GM10248 (cell line): ENCODE measurements at regions not wholly inside any gene's neighbourhood (a gene's known extent, or its start where the extent isn't known, plus 50 kb on each side); places are given as distances from the start of the nearest gene placed in this dataset.

ENCODE experiments used
- CTCF ChIA-PET: fragments of 300-600 bp; sonication (Branson Sonifier 250); formaldehyde crosslinking; extraction: SDS; loops from one replicate; lab custom pipeline; 2021; ENCODE audit warnings: antibody characterized with exemption; lab: Yijun Ruan, JAX
- POLR2A ChIA-PET: fragments of 350-650 bp; sonication (Branson Sonifier 250); formaldehyde crosslinking; extraction: SDS; loops from one replicate; lab custom pipeline; 2020; ENCODE audit warnings: antibody characterized with exemption; lab: Yijun Ruan, JAX
- DNase-seq: peaks from one replicate; pipeline ENCODE4 v3.0.0; 2012; ENCODE audit errors: extremely low spot score
- CTCF ChIP-seq: IDR thresholded peaks from 2 replicates; pipeline ENCODE4 v1.5.1; 2012; ENCODE audit warnings: mild to moderate bottlenecking, low read depth; ENCODE audit errors: extremely low read depth, missing control alignments, control extremely low read depth

DNA sequence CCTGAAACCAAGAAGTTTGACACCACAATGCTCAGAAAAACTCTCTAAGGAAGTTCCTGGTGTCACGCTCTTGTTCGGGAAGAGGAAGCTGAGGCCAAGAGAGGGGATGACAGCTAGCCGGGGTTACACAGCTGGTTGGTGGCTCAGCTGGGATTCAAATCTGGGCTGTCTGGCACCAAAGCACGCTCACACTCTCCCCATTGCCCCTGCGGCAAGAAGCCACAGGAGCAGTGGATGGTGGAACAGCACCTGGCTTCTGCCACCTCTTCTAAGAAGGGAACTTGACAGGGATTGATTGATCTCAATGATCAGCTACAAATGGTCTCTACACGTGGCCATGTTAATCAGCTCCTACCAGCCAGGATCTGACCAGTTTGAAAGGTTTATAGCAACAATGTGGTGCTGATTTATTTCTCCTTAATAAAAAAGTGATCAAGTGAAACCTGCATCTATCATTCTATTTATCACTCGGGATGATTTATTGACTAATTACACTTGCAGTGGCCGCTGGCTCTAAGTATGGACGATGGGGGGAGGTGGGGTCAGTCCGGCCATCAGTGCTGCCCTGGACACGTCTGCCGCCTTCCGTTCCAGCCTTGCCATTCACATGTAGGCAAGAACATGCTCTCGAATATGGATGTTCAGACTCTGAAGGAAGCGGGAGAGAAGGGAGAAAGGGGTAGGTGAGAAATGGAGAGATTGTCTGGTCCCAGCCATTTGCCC is 71.9 kb upstream of the TOP1 start:
- POLR2A ChIA-PET = no interaction called here
- TF ChIP-seq CTCF = no peak
- CTCF ChIA-PET = interaction anchor here (0.8 to 1.3 kb wide), 3 partner anchors 11 to 1692 kb away, joined by 3 read pairs; no protein-coding TSS in a partner anchor
- no peak for DNase-seq

DNA sequence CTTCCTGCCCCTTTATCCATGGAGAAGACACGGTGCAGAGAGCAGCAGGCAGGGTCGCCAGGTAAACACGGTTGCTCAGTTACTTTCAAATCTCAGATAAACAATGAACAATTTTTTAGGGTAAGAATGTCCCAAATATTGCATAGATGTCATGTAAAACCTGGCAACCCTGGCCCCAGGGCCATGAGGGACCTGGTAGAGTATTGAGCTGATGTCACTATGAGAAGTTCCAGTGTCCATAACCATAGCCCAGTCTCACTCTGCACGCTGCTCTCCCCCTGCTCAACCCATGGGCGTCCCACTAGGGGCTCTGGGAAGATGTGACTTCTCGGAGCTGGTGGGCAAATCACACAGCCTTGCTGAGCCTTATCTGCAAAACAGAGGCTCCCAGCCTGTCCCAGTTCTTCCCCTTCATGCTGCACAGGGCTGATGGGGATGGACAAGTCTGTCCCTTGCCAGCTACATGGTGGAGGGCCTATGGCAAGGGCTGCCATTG is 71.3 kb upstream of the TOP1 start:
- no peak for DNase-seq
- no peak for TF ChIP-seq CTCF
- CTCF ChIA-PET = interaction anchor here (1.3 kb wide), 1 partner anchor 12 kb away, joined by 3 read pairs; no protein-coding TSS in a partner anchor
- POLR2A ChIA-PET = no interaction called here

DNA sequence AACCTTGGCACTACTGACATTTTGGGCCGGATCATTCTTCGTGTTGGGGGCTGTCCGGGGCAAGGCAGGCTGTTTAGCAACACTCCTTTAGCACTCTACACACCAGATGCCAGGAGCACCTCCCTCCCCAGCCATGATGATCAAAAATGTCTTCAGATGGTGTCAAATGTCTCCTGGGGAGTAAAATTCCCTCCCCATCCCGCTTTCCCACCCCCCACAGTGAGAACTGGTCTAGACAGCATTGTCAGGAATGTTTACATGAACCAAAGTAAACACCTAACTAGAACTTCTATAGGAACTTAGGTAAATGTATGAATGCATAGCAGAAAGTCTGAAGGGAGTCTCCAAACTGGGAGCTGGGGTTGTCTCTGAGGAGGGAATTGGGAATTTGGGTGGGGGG is 70.0 kb upstream of the TOP1 start:
- ChIA-PET CTCF (no interaction called here), POLR2A (no interaction called here)
- no peak for DNase-seq
- TF ChIP-seq CTCF = no peak

GRCh38 chr20:40959325-40960092 is 69.1 kb upstream of the TOP1 start:
- DNase-seq = no peak
- ChIA-PET CTCF (interaction anchor here (1.0 to 1.2 kb wide), 3 partner anchors 13 to 380 kb away, joined by 3 read pairs; no protein-coding TSS in a partner anchor), POLR2A (no interaction called here)
- no peak for TF ChIP-seq CTCF

DNA sequence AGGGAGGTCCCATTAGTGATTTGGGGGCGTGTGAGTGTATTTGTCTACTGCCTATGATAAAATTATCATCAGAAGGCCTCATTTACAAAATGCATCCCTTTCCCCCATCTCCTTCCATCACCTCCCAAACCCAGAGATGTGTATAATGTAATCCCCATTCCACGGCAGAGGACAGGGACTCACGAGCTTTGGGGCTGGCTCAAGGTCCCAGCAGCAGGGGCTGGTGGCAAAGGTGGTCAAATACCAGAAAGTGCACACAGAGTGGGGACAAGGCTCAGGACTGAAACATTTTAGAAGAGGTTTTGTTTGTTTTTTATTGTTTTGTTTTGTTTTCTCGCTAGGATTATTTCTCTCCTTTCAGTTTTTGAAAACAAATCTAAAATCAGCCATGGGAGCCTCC is 68.5 kb upstream of the TOP1 start:
- ChIA-PET CTCF (interaction anchor here (1.0 to 1.2 kb wide), 3 partner anchors 13 to 379 kb away, joined by 3 read pairs; no protein-coding TSS in a partner anchor), POLR2A (no interaction called here)
- DNase-seq = no peak
- no peak for TF ChIP-seq CTCF

- ChIA-PET CTCF (interaction anchor here (1.2 to 3.6 kb wide), 3 partner anchors 14 to 1691 kb away, joined by 3 to 16 read pairs (median 3); no protein-coding TSS in a partner anchor), POLR2A (no interaction called here)
- TF ChIP-seq CTCF = no peak
- no peak for DNase-seq
Observed at GRCh38 chr20:40960521-40960956, 68.1 kb upstream of the TOP1 start.
